ENCODE measurements at regions not wholly inside any gene's neighbourhood (a gene's known extent, or its start where the extent isn't known, plus 50 kb on each side); places are given as distances from the start of the nearest gene placed in this dataset.

GRCh38 chr9:129377181-129377580, 199.1 kb upstream of the IER5L start:
- FAIRE-seq: no peak
- TF ChIP-seq MYC (IDR thresholded peaks at IDR 0.05; ENCODE audit: low read depth, low read length) (no peak), POLR2A (IDR thresholded peaks at IDR 0.05; ENCODE audit: low read depth, low read length) (no peak), FOS (IDR thresholded peaks at IDR 0.05; ENCODE audit: borderline replicate concordance, insufficient read depth, low read length) (no peak), JUN (IDR thresholded peaks at IDR 0.05; ENCODE audit: borderline replicate concordance, insufficient read depth, insufficient read length, low read depth) (no peak), GATA2 (IDR thresholded peaks at IDR 0.05; ENCODE audit: insufficient read depth, insufficient read length, low read depth, low read length) (no peak), EZH2 (IDR thresholded peaks at IDR 0.05; ENCODE audit: borderline replicate concordance, low read depth, low read length, severe bottlenecking) (no peak)
- TF ChIP-seq, protein P1, sequence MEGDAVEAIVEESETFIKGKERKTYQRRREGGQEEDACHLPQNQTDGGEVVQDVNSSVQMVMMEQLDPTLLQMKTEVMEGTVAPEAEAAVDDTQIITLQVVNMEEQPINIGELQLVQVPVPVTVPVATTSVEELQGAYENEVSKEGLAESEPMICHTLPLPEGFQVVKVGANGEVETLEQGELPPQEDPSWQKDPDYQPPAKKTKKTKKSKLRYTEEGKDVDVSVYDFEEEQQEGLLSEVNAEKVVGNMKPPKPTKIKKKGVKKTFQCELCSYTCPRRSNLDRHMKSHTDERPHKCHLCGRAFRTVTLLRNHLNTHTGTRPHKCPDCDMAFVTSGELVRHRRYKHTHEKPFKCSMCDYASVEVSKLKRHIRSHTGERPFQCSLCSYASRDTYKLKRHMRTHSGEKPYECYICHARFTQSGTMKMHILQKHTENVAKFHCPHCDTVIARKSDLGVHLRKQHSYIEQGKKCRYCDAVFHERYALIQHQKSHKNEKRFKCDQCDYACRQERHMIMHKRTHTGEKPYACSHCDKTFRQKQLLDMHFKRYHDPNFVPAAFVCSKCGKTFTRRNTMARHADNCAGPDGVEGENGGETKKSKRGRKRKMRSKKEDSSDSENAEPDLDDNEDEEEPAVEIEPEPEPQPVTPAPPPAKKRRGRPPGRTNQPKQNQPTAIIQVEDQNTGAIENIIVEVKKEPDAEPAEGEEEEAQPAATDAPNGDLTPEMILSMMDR (IDR thresholded peaks at IDR 0.05; ENCODE audit: extremely low read depth in 1 of 2, insufficient read depth in 1 of 2, low read depth in 1 of 2, low read length in 2 of 2): no peak
- Histone ChIP-seq H3K36me3 (ENCODE audit: control insufficient read depth in 2 of 2, extremely low read depth in 1 of 2, insufficient read depth in 2 of 2, low read length in 2 of 2) (no peaks in the 10 kb centered on the region), H3K27me3 (ENCODE audit: control insufficient read depth in 2 of 2, insufficient read depth in 2 of 2, low read length in 2 of 2) (no peaks in the 10 kb centered on the region), H3K4me2 (ENCODE audit: insufficient read depth, low read length) (no peak overlapping the region), H3K79me2 (ENCODE audit: control insufficient read depth, insufficient read depth, low read length) (no peaks in the 10 kb centered on the region), H3K9ac (replicated peaks; ENCODE audit: extremely low read depth, insufficient read depth, low read length) (no peak overlapping the region), H3K4me1 (ENCODE audit: control insufficient read depth, extremely low read depth, insufficient read depth, low read length) (no peaks in the 10 kb centered on the region), H3K9me1 (replicated peaks; ENCODE audit: control insufficient read depth, extremely low read depth, insufficient read depth, low read length) (no peaks in the 10 kb centered on the region), H3K9me3 (replicated peaks; ENCODE audit: control insufficient read depth, insufficient read depth, low read length) (no peaks in the 10 kb centered on the region), H3K27ac (ENCODE audit: insufficient read depth, low read depth, low read length) (no peak overlapping the region), H2AFZ (ENCODE audit: low read depth, low read length) (no peak overlapping the region), H4K20me1 (replicated peaks; ENCODE audit: control insufficient read depth, extremely low read depth, insufficient read depth, low read length) (no peaks in the 10 kb centered on the region), H3K4me3 (replicated peaks in 1 of 3; ENCODE audit: insufficient read depth in 1 of 3, low read depth in 1 of 3, low read length in 3 of 3) (no peak overlapping the region)
- DNase-seq (ENCODE audit: low read depth, low spot score): no peak
- ChIA-PET CTCF (interaction anchor here (0.6 to 1.0 kb wide), 3 partner anchors 17 to 203 kb away, joined by 3 read pairs; no protein-coding TSS in a partner anchor), POLR2A (no interaction called here)
- dilution Hi-C loops (cut with MboI; ENCODE audit: extremely low pct_ligation_motif_present, low sequenced_read_pairs) (no loop called here), intact Hi-C loops (cut with micrococcal nuclease) (no loop called here)
- no TSS peak for BruUV-seq (replicated peaks)

Data from endothelial cell of umbilical vein (primary cell).